ENCODE measurements at regions not wholly inside any gene's neighbourhood (a gene's known extent, or its start where the extent isn't known, plus 50 kb on each side); places are given as distances from the start of the nearest gene placed in this dataset.

GRCh38 chr4:141804836-141805235, 168.5 kb downstream of the IL15 start:
- H3K27me3 ChIP-seq (ENCODE audit: control insufficient read depth, insufficient read depth, low read length) = no peaks in the 10 kb centered on the region
- no peak for TF ChIP-seq CTCF (IDR thresholded peaks at IDR 0.05; ENCODE audit: borderline replicate concordance, extremely low read depth, insufficient read depth)
- no peak overlapping the region for H3K4me3 ChIP-seq (ENCODE audit: low read length in 3 of 3)
- DNase-seq = no peak
- H3K9me3 ChIP-seq (ENCODE audit: control insufficient read depth in 2 of 3, insufficient read depth in 1 of 3, low read length in 3 of 3) = no peaks in the 10 kb centered on the region
- H3K36me3 ChIP-seq (ENCODE audit: control insufficient read depth in 2 of 3, insufficient read depth in 3 of 3, low read length in 3 of 3) = no peaks in the 10 kb centered on the region
- intact Hi-C loops (cut with DNase I) = no loop called here
- no peak overlapping the region for H3K9ac ChIP-seq (ENCODE audit: low read length in 3 of 3)
- peak; percentile 87 for FAIRE-seq
- H3K27ac ChIP-seq (ENCODE audit: low read depth in 2 of 2, low read length in 2 of 2) = no peak overlapping the region
- H3K4me1 ChIP-seq (ENCODE audit: control insufficient read depth in 2 of 3, insufficient read depth in 2 of 3, low read depth in 1 of 3, low read length in 3 of 3) = no peaks in the 10 kb centered on the region

GRCh38 chr4:141807103-141807891, 170.9 kb downstream of the IL15 start:
- Histone ChIP-seq H3K4me1 (ENCODE audit: control insufficient read depth in 2 of 3, insufficient read depth in 2 of 3, low read depth in 1 of 3, low read length in 3 of 3) (no peaks in the 10 kb centered on the region), H3K27me3 (ENCODE audit: control insufficient read depth, insufficient read depth, low read length) (no peaks in the 10 kb centered on the region), H3K9ac (ENCODE audit: low read length in 3 of 3) (no peak overlapping the region), H3K36me3 (ENCODE audit: control insufficient read depth in 2 of 3, insufficient read depth in 3 of 3, low read length in 3 of 3) (no peaks in the 10 kb centered on the region), H3K27ac (ENCODE audit: low read depth in 2 of 2, low read length in 2 of 2) (no peak overlapping the region), H3K4me3 (ENCODE audit: low read length in 3 of 3) (no peak overlapping the region), H3K9me3 (ENCODE audit: control insufficient read depth in 2 of 3, insufficient read depth in 1 of 3, low read length in 3 of 3) (no peaks in the 10 kb centered on the region)
- FAIRE-seq = no peak
- no peak for TF ChIP-seq CTCF (IDR thresholded peaks at IDR 0.05; ENCODE audit: borderline replicate concordance, extremely low read depth, insufficient read depth)
- intact Hi-C loops (cut with DNase I) = no loop called here
- DNase-seq = no peak

GRCh38 chr4:141810038-141810711, 173.8 kb downstream of the IL15 start:
- no peak for TF ChIP-seq CTCF (IDR thresholded peaks at IDR 0.05; ENCODE audit: borderline replicate concordance, extremely low read depth, insufficient read depth)
- Histone ChIP-seq H3K4me1 (ENCODE audit: control insufficient read depth in 2 of 3, insufficient read depth in 2 of 3, low read depth in 1 of 3, low read length in 3 of 3) (no peaks in the 10 kb centered on the region), H3K27ac (ENCODE audit: low read depth in 2 of 2, low read length in 2 of 2) (no peak overlapping the region), H3K27me3 (ENCODE audit: control insufficient read depth, insufficient read depth, low read length) (no peaks in the 10 kb centered on the region), H3K9me3 (ENCODE audit: control insufficient read depth in 2 of 3, insufficient read depth in 1 of 3, low read length in 3 of 3) (no peaks in the 10 kb centered on the region), H3K9ac (ENCODE audit: low read length in 3 of 3) (no peak overlapping the region), H3K36me3 (ENCODE audit: control insufficient read depth in 2 of 3, insufficient read depth in 3 of 3, low read length in 3 of 3) (no peaks in the 10 kb centered on the region), H3K4me3 (ENCODE audit: low read length in 3 of 3) (no peak overlapping the region)
- FAIRE-seq (no peak), DNase-seq (no peak)
- intact Hi-C loops (cut with DNase I) = no loop called here

Data from kidney (tissue), 13 donors.